Effector memory CD8-positive, alpha-beta T cell (primary cell): ENCODE measurements at regions not wholly inside any gene's neighbourhood (a gene's known extent, or its start where the extent isn't known, plus 50 kb on each side); places are given as distances from the start of the nearest gene placed in this dataset.
A peak's percentile ranks its signal among the peaks of the same experiment; 100 is the strongest.
"Not testable (repeated sequence)": the region's sequence is repeated elsewhere in the genome, so short reads cannot be mapped to it uniquely, and the experiment has no call there.

ENCODE experiments used
- ATAC-seq: fragments of 150-1000 bp; cut with Tn5 transposase; replicated peaks from 2 replicates; pipeline ENCODE4 v1.10.0; 2021; ENCODE audit warnings: mild to moderate bottlenecking, moderate library complexity
- DNase-seq, 3 experiments: peaks; one replicate each; pipeline ENCODE4 v3.0.0; 2021
- H3K27ac Mint-ChIP-seq, 2 donors: one replicate each; pipeline ENCODE4 v1.8.0; 2022; ENCODE audit warnings: mild to moderate bottlenecking in 2 of 2, mixed read lengths in 2 of 2, moderate library complexity in 2 of 2
- H3K27me3 Mint-ChIP-seq, 2 donors: one replicate each; pipeline ENCODE4 v1.8.0; 2022; ENCODE audit warnings: mixed read lengths in 2 of 2
- H3K36me3 Mint-ChIP-seq: one replicate; pipeline ENCODE4 v1.8.0; 2022; ENCODE audit warnings: mild to moderate bottlenecking, moderate library complexity, mixed read lengths; ENCODE audit not compliant: insufficient read depth
- H3K4me1 Mint-ChIP-seq, 2 donors: one replicate each; pipeline ENCODE4 v1.8.0; 2022; ENCODE audit warnings: low read depth in 2 of 2, mixed read lengths in 2 of 2
- H3K4me3 Mint-ChIP-seq, 2 donors: one replicate each; pipeline ENCODE4 v1.8.0; 2022; ENCODE audit warnings: mild to moderate bottlenecking in 2 of 2, mixed read lengths in 2 of 2, moderate library complexity in 2 of 2
- H3K9me3 Mint-ChIP-seq, 2 donors: one replicate each; pipeline ENCODE4 v1.8.0; 2022; ENCODE audit warnings: mixed read lengths in 2 of 2

DNA sequence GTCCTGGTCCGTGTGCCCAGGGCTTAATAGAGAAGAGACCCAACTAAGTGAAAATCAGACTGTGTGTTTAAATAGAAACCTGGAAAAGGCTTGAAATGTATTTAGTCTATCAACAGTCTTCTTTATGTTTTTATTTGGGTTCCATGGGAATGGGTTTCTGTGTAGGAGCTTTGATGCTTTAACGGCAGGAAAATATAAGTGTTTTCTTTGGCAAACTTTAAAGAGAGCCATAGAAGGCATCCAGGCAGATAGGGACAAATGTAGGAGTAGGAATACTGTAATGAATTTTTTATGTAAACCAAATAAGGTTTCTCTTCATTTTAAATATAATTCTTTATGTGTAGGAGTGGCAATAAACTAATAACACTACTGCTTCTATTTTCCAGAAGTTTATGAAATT, 989.0 kb downstream of the GATA3 start:
- Mint-ChIP-seq H3K4me1 (no peaks in the 10 kb centered on the region), H3K27me3 (peaks cover 14 to 24% of the 10 kb centered on the region in 2 donors), H3K9me3 (no peaks in the 10 kb centered on the region), H3K4me3 (no peak overlapping the region), H3K27ac (no peak overlapping the region), H3K36me3 (no peaks in the 10 kb centered on the region)
- ATAC-seq (no peak), DNase-seq (no peak)

DNA sequence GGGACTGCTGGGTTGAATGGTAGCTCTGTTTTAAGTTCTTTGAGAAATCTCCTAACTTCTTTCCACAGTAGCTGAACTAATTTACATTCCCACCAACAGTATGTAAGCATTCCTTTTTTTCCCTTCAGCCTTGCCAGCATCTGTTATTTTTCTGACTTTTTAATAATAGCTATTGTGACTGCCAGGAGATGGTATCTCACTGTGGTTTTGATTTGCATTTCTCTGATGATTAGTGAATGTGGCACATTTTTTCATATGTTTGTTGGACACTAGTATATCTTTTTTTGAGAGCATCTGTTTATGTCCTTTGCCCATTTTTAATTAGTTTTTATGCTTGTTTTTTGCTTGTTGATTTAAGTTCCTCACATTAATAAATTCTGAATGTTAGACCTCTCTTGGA, 990.8 kb downstream of the GATA3 start:
- Mint-ChIP-seq H3K4me1 (no peaks in the 10 kb centered on the region), H3K36me3 (no peaks in the 10 kb centered on the region), H3K9me3 (no peaks in the 10 kb centered on the region), H3K27ac (no peak overlapping the region), H3K27me3 (peaks cover 14 to 24% of the 10 kb centered on the region in 2 donors), H3K4me3 (no peak overlapping the region)
- no peak for DNase-seq
- no peak for ATAC-seq

DNA sequence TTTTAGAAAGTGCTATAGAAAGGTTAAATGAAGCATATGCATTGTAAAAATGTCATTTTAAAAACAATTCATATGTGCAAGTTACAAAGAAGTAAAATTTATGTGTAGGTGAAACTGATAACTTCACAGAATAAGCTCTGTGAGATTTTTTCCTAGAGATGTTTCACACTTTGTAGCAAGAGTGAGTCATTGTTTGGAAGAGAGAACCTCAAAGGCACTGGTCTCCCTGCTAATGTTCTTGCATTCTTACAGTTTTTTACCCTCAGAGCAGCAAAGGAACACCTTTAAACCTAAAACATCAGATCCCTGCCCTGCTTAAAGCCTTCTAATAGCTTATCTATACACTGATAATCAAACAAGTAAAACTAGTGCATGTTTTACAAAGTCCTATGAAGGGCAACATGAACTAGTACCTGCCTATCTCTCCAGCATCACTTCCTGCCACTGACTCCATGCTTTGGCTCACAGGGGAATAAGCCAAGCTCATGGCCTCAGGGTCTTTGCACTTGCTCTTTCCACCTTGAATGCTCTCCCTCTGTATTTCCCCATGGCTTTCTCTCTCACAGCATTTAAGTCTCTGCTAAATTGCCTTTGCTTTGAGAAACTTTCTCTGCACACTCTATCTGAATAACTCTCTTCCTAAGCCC, 997.0 kb downstream of the GATA3 start:
- Mint-ChIP-seq H3K27ac (no peak overlapping the region), H3K4me3 (no peak overlapping the region), H3K36me3 (no peaks in the 10 kb centered on the region), H3K4me1 (no peaks in the 10 kb centered on the region), H3K27me3 (peaks cover 7 to 9% of the 10 kb centered on the region in 2 donors), H3K9me3 (no peaks in the 10 kb centered on the region)
- DNase-seq = no peak
- ATAC-seq = no peak

DNA sequence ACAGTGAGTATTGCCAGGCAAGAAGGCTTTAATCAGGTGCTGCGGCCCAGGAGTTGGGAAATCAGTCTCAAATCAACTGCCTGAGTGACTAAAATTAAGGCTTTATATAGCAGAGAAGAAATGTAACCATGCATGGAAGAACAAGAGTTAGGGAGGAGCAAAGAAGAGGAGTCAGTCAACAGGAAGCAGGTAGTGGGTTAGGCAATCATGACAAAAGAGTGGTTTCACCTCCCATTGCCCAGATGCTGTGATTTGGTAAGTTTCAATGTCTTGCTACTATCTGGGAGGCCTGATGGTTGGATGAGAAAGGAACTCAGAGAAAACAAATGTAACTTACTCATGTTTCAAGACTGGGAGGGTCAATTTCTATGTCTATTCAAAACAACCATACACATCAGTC, 998.3 kb downstream of the GATA3 start:
- H3K27ac Mint-ChIP-seq = no peak overlapping the region
- ATAC-seq (no peak), DNase-seq (no peak)
- no peak overlapping the region for H3K4me3 Mint-ChIP-seq
- no peaks in the 10 kb centered on the region for H3K36me3 Mint-ChIP-seq
- H3K27me3 Mint-ChIP-seq = peaks cover 4 to 5% of the 10 kb centered on the region in 2 donors
- no peaks in the 10 kb centered on the region for H3K4me1 Mint-ChIP-seq
- no peaks in the 10 kb centered on the region for H3K9me3 Mint-ChIP-seq

DNA sequence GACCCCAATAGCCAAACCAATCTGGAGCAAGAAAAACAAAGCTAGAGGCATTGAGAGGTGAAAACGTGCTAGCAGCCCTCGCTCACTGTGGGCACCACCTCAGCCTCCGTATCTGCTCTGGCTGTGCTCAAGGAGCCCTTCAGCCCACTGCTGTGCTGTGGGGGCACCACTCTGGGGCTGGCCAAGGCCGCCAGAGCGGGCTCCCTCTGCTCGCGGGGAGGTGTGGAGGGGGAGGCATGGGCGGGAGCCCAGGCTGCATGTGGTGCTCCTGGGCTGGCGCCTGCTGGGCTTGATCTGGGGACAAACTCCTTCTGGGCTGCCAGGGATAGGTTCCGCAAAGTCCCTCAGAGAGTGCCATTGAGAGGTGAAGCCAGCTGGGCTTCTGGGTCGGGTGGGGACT, 1002.0 kb downstream of the GATA3 start:
- Mint-ChIP-seq H3K27ac (no peak overlapping the region), H3K9me3 (no peaks in the 10 kb centered on the region), H3K36me3 (no peaks in the 10 kb centered on the region), H3K27me3 (peaks cover 0 to 7% of the 10 kb centered on the region in 2 donors), H3K4me1 (no peaks in the 10 kb centered on the region), H3K4me3 (no peak overlapping the region)
- ATAC-seq (no peak), DNase-seq (no peak)

DNA sequence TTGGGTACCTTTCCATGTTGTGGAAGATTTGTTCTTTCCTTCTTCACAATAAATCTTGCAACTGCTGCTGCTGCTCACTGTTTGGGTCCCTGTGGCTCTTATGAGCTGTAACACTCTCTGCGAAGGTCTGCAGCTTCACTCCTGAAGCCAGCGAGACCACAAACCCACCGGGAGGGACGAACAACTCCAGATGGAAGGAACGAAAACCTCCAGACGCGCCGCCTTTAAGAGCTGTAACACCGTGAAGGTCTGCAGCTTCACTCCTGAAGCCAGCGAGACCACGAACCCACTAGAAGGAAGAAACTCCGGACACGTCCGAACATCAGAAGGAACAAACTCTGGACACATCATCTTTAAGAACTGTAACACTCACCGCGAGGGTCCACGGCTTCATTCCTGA, 1002.8 kb downstream of the GATA3 start:
- not testable (repeated sequence) for H3K4me3 Mint-ChIP-seq, H3K27ac Mint-ChIP-seq, H3K9me3 Mint-ChIP-seq, ATAC-seq, H3K27me3 Mint-ChIP-seq, DNase-seq, H3K36me3 Mint-ChIP-seq, H3K4me1 Mint-ChIP-seq

DNA sequence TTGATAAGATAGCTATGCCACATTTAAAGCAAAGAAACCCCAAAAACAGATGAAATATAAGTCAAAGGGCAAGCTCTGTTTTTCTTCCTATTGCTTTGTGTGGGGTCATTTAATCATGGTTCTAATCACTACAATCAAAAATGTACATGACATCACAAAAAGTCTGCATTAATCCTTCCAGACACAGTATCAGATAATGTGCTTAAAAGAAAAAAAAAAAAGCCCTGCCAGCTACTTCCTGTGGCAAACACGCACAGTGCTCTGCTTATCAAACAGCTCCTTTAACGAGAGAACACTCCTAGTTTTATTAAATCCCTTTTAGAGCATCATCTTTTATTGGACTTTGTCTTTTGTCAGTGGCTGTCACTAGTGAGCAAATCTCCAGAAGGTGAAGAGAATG, 1005.8 kb downstream of the GATA3 start:
- no peak for ATAC-seq
- no peaks in the 10 kb centered on the region for H3K9me3 Mint-ChIP-seq
- H3K27me3 Mint-ChIP-seq = peaks cover 9 to 15% of the 10 kb centered on the region in 2 donors
- H3K27ac Mint-ChIP-seq = no peak overlapping the region
- no peaks in the 10 kb centered on the region for H3K4me1 Mint-ChIP-seq
- no peak for DNase-seq
- H3K4me3 Mint-ChIP-seq = no peak overlapping the region
- no peaks in the 10 kb centered on the region for H3K36me3 Mint-ChIP-seq

DNA sequence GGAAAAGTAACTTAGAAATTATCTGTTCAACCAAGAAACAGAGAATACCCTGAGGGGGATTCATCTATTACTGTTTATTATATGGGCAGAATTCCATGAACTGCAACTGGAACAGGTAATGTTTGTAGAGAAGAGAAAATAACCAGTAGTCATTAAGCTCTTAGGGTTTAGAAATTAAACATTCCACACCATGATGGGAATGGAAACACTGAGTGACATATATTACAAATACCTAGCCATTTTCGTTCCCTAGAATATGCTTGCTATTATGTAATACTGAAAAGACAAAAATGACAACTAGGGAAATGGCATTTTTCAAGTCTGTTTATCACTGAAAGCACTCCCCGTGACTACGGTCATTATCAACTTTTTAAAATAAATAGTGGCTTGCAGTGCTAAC, 1007.4 kb downstream of the GATA3 start:
- H3K27me3 Mint-ChIP-seq = peaks cover 15 to 17% of the 10 kb centered on the region in 2 donors
- H3K9me3 Mint-ChIP-seq = no peaks in the 10 kb centered on the region
- H3K27ac Mint-ChIP-seq = no peak overlapping the region
- H3K36me3 Mint-ChIP-seq = no peaks in the 10 kb centered on the region
- no peaks in the 10 kb centered on the region for H3K4me1 Mint-ChIP-seq
- ATAC-seq (no peak), DNase-seq (no peak)
- no peak overlapping the region for H3K4me3 Mint-ChIP-seq

DNA sequence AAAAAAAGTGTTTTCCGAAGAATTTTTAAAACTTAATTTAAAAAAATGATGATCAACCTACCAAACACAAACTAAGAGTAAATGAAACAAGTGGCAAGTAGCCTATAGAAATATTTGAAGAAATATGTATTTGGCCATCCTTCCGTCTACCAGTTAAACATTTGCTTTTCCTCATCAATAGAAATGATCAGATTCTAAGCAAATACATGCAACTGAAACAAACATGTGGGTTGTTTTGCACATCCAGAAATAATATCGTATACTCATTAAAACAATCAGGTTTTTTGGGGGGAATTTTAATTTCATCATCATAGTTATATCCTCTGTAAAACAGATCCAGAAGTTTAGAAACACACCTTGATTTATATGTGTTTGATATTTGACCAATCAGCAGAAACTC, 1011.7 kb downstream of the GATA3 start:
- ATAC-seq = no peak
- Mint-ChIP-seq H3K4me3 (no peak overlapping the region), H3K9me3 (no peaks in the 10 kb centered on the region), H3K27ac (no peak overlapping the region), H3K4me1 (no peaks in the 10 kb centered on the region), H3K27me3 (peaks cover 14 to 28% of the 10 kb centered on the region in 2 donors), H3K36me3 (no peaks in the 10 kb centered on the region)
- DNase-seq = no peak

DNA sequence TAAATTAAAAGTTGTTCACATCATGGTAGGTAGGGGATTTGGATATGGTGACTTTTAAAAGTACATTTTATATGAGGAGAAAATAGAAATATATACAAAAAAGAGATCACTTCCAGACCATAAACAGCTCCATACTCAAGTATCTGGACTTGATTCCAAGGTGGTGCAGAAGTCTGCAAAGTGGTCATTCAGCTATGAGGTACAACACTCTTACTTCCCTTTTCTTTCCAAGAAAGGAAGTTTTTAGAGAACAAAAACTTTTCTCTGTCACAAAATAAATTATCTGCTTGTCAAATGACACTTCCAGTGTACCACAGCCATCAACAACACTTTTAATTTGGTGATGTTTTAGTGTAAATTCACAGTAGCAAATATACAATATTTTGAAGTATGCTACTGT, 1013.5 kb downstream of the GATA3 start:
- no peaks in the 10 kb centered on the region for H3K36me3 Mint-ChIP-seq
- no peaks in the 10 kb centered on the region for H3K4me1 Mint-ChIP-seq
- H3K9me3 Mint-ChIP-seq = no peaks in the 10 kb centered on the region
- H3K4me3 Mint-ChIP-seq = no peak overlapping the region
- no peak overlapping the region for H3K27ac Mint-ChIP-seq
- peaks cover 14 to 38% of the 10 kb centered on the region in 2 donors for H3K27me3 Mint-ChIP-seq
- no peak for ATAC-seq
- no peak for DNase-seq

DNA sequence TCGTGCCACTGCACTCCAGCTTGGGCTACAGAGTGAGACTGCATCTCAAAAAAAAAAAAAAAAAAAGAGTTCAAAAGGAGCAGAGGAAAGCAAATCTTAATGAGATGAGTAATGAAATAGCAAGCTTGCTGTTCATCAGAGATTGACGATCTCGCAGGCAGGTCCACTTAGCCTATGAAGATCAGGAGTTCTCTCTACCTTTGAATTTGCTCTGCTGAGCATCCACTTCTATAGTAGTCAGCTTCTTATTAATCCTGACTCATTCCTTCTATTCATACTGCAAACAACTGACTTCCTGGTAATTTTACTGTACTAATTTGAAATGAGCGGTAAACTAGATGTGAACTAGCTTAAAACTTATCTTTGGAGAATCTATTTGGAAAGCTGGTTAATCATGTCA, 1014.6 kb downstream of the GATA3 start:
- ATAC-seq = no peak

DNA sequence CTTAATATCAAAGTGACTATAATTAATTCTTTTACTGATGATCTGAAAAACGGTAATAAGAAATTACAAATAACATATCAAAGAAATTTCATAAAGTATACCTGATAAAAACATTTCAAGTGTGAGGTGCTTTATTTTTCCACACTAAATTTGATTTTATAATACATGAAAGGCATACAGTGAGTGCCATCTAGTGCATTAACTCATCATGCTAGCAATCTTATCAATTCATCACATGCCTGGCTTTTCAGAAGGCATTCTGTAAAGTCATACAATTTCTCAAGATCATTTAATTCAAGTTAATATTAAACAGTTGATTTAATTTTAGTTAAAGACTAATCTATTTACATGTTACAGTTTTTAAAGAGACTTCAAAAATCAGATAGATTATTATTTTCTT, 1020.9 kb downstream of the GATA3 start:
- H3K4me1 Mint-ChIP-seq = no peaks in the 10 kb centered on the region
- H3K27ac Mint-ChIP-seq = no peak overlapping the region
- H3K36me3 Mint-ChIP-seq = no peaks in the 10 kb centered on the region
- DNase-seq (no peak), ATAC-seq (no peak)
- peaks cover 0 to 2% of the 10 kb centered on the region in 2 donors for H3K9me3 Mint-ChIP-seq
- no peak overlapping the region for H3K4me3 Mint-ChIP-seq
- peaks cover 22 to 25% of the 10 kb centered on the region in 2 donors for H3K27me3 Mint-ChIP-seq

More for the DNA sequence above, 1014.6 kb downstream of the GATA3 start:
- Mint-ChIP-seq H3K4me1 (no peaks in the 10 kb centered on the region), H3K4me3 (no peak overlapping the region), H3K27ac (no peak overlapping the region), H3K9me3 (no peaks in the 10 kb centered on the region), H3K27me3 (peaks cover 14 to 38% of the 10 kb centered on the region in 2 donors), H3K36me3 (no peaks in the 10 kb centered on the region)
- no peak for DNase-seq

DNA sequence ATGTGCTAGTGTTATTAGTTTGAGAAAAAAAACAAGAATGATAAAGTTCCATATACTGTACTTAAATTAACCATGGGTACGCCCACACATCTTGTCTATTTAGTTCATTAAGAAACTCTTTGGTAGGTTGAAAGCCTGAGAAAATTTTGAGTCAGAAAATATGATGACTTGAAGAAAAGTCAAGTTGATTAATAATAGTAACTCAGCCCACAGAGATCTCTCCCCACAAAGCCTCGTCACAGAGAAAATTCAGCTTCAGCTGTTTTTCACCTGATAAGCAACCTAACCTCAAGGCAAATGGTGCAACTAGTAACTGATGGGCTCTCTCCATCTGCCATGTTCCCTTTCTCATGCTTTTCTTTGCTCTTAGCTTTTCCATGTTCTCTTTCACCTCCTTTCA, 1021.6 kb downstream of the GATA3 start:
- H3K9me3 Mint-ChIP-seq = peaks cover 0 to 2% of the 10 kb centered on the region in 2 donors
- H3K36me3 Mint-ChIP-seq = no peaks in the 10 kb centered on the region
- DNase-seq (no peak), ATAC-seq (no peak)
- H3K27ac Mint-ChIP-seq = no peak overlapping the region
- no peaks in the 10 kb centered on the region for H3K4me1 Mint-ChIP-seq
- H3K27me3 Mint-ChIP-seq = peaks cover 22 to 23% of the 10 kb centered on the region in 2 donors
- H3K4me3 Mint-ChIP-seq = no peak overlapping the region

DNA sequence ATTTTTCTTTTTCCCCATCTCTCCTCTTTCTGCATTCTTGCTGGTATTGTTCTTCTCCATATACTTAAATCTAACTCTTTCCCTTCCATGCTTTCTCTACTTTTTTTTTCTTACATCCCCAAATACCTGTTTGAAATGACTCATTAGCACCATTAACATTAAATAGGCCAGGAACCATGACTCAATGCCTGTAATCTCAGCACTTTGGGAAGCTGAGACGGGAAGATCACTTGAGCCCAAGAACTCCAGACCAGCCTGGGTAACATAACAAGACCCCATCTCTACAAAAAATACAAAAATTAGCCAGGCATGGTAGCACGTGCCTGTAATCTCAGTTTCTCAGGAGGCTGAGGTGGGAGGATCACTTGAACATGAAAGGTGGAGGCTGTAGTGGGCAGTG, 1026.8 kb downstream of the GATA3 start:
- H3K27me3 Mint-ChIP-seq = peaks cover 13 to 19% of the 10 kb centered on the region in 2 donors
- peaks cover 0 to 2% of the 10 kb centered on the region in 2 donors for H3K9me3 Mint-ChIP-seq
- H3K4me3 Mint-ChIP-seq = no peak overlapping the region
- H3K4me1 Mint-ChIP-seq = no peaks in the 10 kb centered on the region
- H3K27ac Mint-ChIP-seq = no peak overlapping the region
- ATAC-seq (no peak), DNase-seq (no peak)
- no peaks in the 10 kb centered on the region for H3K36me3 Mint-ChIP-seq

DNA sequence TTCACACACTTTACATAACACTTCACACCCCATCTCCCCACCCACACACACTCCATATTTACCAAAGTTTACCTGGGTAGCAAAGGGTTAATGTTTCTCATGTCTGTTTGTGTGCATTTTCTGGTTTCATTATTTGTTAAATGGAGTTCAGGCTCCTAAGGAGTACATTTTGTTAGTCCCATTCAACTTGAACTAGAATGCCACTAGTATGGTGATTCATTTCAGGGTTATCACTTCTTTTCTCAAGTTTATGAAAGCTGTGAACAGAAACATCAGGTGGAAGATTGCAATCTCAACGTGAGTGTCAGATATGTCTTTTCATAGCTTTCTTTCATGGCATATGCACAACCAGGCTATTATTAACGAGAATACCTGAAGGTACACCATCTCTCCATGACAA, 1027.5 kb downstream of the GATA3 start:
- H3K4me3 Mint-ChIP-seq = no peak overlapping the region
- H3K27me3 Mint-ChIP-seq = peaks cover 13 to 15% of the 10 kb centered on the region in 2 donors
- ATAC-seq = no peak

More for the DNA sequence above, 1027.5 kb downstream of the GATA3 start:
- Mint-ChIP-seq H3K9me3 (peaks cover 0 to 2% of the 10 kb centered on the region in 2 donors), H3K27ac (peak overlapping the region in 1 of 2 donors; percentile 12), H3K4me1 (no peaks in the 10 kb centered on the region), H3K36me3 (no peaks in the 10 kb centered on the region)
- no peak for DNase-seq
